DND-41 (cell line): ENCODE measurements at regions not wholly inside any gene's neighbourhood (a gene's known extent, or its start where the extent isn't known, plus 50 kb on each side); places are given as distances from the start of the nearest gene placed in this dataset.
"Not testable (repeated sequence)": the region's sequence is repeated elsewhere in the genome, so short reads cannot be mapped to it uniquely, and the experiment has no call there.

ENCODE experiments used
- CTCF ChIP-seq: IDR thresholded peaks from 2 replicates; pipeline ENCODE4 v1.5.1; 2012; ENCODE audit warnings: borderline replicate concordance, low read length, moderate library complexity, mild to moderate bottlenecking; ENCODE audit not compliant: poor library complexity, severe bottlenecking; ENCODE audit errors: extremely low read depth
- EZH2 ChIP-seq: IDR thresholded peaks from 3 replicates; pipeline ENCODE4 v1.6.1; 2012; ENCODE audit warnings: borderline replicate concordance, low read depth, mild to moderate bottlenecking, moderate library complexity, low read length, inconsistent platforms; ENCODE audit not compliant: severe bottlenecking

GRCh38 chr4:27126895-27127294, 266.3 kb downstream of the STIM2 start:
- TF ChIP-seq CTCF, EZH2: not testable (repeated sequence)
